CMK (cell line): ENCODE measurements at regions not wholly inside any gene's neighbourhood (a gene's known extent, or its start where the extent isn't known, plus 50 kb on each side); places are given as distances from the start of the nearest gene placed in this dataset.
"Not testable (repeated sequence)": the region's sequence is repeated elsewhere in the genome, so short reads cannot be mapped to it uniquely, and the experiment has no call there.

Source experiments
- DNase-seq: peaks from one replicate; pipeline ENCODE4 v3.0.0-alpha.2; 2010; ENCODE audit warnings: low read depth

DNA sequence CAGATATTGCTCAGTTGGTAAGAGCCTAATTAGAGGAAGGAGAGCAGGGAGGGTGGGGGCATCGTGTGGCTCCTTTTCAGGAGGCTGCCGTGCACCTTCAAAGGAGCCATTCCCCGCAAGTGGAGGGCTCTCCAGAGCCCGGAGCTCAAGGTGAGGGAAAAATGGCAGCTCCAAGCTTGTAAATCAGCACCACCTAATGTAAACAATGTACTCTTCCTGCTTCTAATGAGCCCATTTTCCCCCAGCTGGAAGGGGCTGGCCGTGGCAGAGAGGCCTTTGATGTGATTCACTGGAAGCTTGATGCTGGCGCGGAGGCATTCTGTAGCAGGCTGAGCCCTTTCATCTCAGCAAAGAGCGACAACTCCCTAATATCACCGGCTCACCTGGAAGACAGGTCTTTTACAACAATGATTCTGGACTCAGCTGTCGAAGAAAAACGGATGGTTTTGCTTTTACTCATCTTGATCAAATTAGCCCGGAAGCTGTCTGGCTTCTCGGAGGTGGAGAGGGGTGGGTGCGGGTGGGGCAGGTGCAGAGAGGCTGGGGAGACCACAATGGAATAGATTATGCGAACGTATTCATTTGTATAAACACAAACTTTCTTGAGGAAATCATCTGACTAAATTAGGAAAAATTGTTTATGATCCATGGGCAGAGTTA, 112.5 kb downstream of the RRAGC start:
- no peak for DNase-seq

GRCh38 chr1:38746402-38746935, 113.1 kb downstream of the RRAGC start:
- no peak for DNase-seq

GRCh38 chr1:38745476-38746401, 113.8 kb downstream of the RRAGC start:
- no peak for DNase-seq

GRCh38 chr1:38744452-38745350, 114.9 kb downstream of the RRAGC start:
- no peak for DNase-seq

DNA sequence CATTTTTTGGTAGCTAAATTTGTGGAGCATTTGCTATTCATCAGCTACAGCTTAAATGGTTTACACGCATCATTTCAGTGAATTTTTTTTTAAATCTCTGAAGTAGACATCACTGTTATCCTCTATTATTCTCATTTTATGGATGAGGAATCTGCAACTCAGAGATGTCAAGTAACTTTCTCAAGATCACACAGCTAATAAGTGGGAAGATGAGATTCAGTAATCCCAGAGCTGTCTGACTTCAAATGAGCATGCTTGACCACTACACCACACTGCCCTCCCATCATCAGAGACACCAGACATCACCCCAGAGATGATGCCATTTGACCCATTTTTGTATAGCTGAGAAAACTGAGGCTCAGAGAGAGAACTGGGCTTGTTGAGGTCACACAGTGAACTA, 116.4 kb downstream of the RRAGC start:
- no peak for DNase-seq

- no peak for DNase-seq
Measured at GRCh38 chr1:38741341-38741740, 118.2 kb downstream of the RRAGC start.

- DNase-seq = no peak
Measured at GRCh38 chr1:38740487-38740886, 119.1 kb downstream of the RRAGC start.

DNA sequence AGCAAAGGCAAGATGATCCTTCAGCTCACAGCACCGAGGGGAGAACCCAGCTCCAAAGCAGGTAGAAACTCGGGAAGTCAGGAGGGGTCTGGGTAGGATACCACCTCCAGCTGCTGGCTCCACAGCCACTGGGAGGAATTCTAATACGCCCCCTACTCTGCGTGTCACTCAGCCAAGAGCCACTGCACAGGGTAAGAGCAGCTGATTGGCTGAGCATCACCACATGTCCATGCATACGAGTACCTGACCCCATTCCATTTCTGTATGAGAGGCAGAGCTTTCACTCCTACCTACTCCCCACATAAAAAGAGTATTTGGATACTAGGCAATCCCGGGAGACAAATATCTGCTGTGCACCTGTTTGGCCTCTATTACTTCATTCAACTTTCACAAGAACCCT, 121.4 kb downstream of the RRAGC start:
- no peak for DNase-seq

GRCh38 chr1:38736399-38736798, 123.2 kb downstream of the RRAGC start:
- DNase-seq = no peak

DNA sequence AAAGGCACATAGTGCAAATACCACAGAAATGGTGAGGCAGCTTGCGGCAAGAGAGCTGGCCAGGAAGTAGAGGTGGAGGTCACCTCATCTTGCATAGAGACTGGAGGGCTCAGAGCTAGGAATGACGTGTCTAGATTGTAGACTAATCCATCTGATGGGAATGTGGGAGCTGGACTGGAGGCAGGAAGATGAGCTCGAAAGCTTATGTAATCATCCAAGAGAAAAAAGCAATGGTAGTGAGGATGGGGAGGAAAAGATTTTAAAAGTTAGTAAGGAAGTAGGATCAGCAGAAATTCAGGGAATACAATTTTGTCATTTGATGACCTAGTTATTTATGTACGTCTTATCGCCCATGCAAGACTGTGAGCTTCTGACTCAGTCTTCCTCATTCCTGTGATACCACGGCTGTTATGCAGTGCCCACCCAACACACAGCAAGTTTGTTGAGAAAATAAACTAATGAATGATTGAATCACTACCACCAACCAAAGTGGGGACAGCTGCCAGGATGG, 123.9 kb downstream of the RRAGC start:
- no peak for DNase-seq

GRCh38 chr1:38733761-38734160, 125.8 kb downstream of the RRAGC start:
- DNase-seq = no peak

DNA sequence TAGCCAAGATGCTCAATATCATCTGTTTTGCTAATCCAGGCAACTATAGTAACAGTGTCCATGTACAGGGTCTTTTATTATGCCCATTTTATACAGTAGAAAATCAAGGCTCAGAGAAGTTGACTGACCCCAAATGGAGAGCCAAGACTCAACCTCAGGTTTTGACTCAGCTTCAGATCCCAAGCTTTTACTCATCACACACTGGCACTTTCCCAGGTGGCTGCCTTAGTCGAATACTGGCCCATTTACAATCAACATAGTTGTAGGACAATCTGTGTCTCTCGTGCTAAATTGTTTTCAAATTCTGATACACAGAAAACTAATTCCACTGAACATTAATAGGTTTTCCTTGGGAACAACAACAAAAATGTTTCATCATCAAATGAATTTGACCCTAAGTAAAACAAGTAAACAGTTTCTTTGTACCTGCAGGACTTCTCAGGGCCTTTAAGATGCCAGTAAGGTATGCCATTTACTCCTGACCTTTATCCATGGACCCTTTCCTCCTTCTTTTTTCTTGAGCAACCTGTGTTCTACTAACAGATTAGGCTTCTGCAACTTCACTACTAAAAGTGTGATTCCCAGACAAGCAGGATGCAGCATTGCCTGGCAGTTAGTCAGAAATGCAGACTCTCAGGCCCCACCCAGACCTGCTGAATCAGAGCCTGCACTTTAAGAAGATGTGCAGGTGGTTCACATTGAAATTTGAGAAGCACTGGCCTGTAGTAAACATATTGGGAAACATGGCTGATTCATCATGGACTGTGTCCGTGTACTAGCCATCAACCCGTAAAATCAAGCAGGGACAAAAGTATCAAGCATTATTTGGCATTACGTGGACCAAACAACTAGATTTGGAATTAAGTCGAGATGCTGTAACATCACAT, 128.8 kb downstream of the RRAGC start:
- DNase-seq = no peak

DNA sequence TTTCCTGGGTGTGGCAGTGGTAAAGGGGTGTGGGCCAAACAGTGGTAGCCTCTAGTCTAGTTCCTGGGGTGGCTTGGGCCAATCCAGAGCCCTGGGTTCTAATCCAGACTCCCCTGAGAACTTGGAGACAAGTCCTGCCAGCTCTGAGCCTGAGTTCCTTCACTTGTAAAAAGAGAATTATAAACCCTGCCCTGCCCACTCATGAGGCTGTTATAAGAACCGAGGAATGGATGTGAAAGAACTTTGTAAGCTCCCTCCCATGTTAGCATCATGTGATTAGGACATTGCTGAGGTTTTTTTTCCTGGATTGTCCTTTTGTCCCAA, 131.0 kb downstream of the RRAGC start:
- no peak for DNase-seq

DNA sequence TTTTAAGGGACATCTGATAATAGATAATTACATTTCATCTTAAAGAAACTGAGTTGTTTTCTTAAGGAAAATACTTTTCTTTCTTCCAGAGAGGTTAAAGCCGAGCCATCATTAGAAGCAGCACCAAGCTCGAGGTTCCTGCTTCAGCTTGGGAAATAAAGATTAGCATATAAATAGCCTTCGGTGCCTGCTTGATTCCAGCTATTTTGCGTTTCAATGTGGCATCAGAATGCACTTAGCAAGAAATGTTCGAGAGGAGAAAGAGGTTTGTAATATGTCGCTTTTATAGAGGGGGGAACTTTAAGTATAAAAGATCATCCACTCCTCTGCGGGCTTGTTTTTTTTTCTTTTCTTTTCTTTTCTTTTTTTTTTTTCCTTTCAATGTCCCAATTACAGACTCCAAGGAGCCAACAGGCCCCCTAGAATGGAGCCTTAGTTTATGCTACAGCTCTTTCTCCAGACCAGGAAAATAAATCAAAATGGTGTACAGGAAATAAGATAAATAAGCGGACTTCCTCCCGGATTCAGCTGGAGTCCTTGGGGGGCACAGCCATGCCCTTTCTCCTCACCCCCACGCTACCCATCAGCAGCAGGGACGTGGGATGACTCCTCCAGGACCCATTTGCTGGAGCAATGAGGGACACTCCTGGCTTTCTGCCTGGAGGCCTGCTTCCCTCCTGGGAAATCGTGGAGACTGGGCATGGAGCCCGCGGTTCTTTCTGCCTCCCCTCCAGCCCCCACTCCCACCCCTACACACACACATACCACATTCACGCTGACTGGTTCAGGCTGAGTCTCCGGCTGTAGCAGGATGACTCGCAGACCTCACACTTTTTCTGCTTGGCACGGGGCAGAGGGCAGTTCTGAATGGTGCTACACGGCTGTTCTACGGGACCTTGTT, 131.6 kb downstream of the RRAGC start:
- no peak for DNase-seq

DNA sequence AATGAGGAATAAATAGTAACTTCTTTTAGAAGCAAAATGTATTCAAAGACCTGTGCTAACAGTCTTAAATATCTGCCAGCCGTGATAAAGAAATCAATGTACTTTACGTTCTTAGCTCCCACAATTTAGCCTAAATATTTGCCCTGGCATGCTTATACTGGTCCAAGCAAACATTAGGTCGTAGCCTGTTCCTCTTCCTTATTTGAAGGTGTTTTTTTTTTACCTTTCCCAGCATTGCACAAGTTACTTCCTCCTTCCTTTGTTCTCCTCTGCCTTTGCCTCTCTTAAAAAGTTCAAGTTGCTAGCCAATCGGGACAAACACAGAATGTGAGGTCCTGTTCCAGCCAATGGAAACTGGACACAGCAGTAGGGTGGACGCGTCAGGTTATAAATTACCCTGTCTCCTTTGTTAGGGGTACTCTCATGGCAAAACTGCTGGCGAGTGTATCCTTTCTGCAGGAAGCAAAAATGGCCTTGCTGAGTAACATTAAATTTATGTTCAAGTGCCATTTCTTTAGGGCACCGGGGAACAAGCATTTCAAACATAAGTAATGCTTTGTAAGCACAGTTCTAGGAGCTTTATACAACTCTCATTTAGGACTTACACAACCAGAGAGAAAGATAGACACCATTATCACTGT, 134.1 kb downstream of the RRAGC start:
- DNase-seq = not testable (repeated sequence)

DNA sequence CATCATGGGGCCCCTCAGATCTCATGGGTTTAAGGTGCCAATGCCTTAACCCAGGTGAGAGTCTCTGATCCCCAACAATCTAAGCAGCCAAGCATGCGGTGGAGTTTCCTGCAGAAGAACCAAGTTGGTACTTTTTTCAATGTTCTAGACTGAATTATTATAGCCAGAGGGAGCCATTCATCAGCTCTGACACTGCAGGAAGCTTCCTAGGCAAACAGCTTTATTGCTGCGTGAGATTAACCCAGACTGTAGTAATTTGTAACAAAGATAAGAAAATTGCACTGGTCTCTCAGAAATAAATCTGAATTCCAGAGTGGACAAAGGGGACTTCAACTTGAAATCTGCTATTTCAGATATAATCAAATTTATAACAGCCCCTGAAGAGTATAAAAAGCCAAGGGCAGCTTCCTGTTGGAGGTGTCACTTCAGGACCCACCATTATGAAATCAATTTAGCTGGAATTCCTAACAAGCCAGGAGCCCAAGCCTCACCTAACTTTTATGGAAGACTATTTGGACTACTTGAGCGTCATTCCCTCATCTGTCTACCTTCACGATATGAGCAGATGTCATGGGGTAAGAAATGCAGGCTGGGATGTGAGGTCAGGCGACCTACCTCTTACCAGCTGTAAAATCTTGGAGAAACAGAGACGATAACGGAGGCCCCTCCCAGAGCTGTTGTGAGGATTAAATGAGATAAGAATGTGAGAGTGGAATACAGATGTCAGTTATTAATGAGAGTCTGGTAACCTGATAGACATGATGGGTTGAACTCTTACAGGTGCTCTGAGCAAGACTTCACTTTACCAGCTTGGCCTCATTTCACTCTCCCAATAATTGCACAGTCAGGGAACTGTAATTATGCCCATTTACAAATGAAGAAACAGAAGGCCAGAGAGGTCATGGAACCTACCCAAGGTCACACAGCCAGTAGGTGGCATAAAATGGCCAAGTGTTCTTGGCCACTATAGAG, 135.1 kb downstream of the RRAGC start:
- DNase-seq = no peak

- no peak for DNase-seq
Measured at GRCh38 chr1:38721816-38722215, 137.8 kb downstream of the RRAGC start.

- DNase-seq = no peak
Measured at GRCh38 chr1:38719880-38720279, 139.7 kb downstream of the RRAGC start.
